Loucy (cell line): ENCODE measurements at regions not wholly inside any gene's neighbourhood (a gene's known extent, or its start where the extent isn't known, plus 50 kb on each side); places are given as distances from the start of the nearest gene placed in this dataset.

ENCODE experiments used
- H2AFZ ChIP-seq: fragments of 200-600 bp; sonication (generic); 2 replicates; pipeline ENCODE4 v1.6.0; 2016; ENCODE audit warnings: antibody characterized with exemption, mild to moderate bottlenecking, low read length, moderate library complexity
- H3F3A ChIP-seq: fragments of 200-600 bp; 2 replicates; pipeline ENCODE4 v1.6.0; 2016; ENCODE audit warnings: antibody characterized with exemption, low read depth, mild to moderate bottlenecking
- H3K27me3 ChIP-seq: fragments of 200-600 bp; sonication (generic); 2 replicates; pipeline ENCODE4 v1.6.1; 2014; ENCODE audit warnings: low read length, mild to moderate bottlenecking; ENCODE audit not compliant: insufficient read depth, poor library complexity, severe bottlenecking
- H3K36me3 ChIP-seq: fragments of 200-600 bp; sonication (generic); 2 replicates; pipeline ENCODE4 v1.6.1; 2016; ENCODE audit warnings: low read length; ENCODE audit not compliant: insufficient read depth
- H3K4me1 ChIP-seq: fragments of 200-600 bp; sonication (generic); 2 replicates; pipeline ENCODE4 v1.5.1; 2014; ENCODE audit warnings: low read length, mild to moderate bottlenecking; ENCODE audit not compliant: insufficient read depth, poor library complexity, severe bottlenecking
- H3K4me2 ChIP-seq: fragments of 200-600 bp; sonication (generic); 2 replicates; pipeline ENCODE4 v1.6.0; 2014; ENCODE audit warnings: antibody characterized with exemption, low read length, low read depth, mild to moderate bottlenecking; ENCODE audit not compliant: poor library complexity, severe bottlenecking
- H3K4me3 ChIP-seq: fragments of 200-600 bp; sonication (generic); 2 replicates; pipeline ENCODE4 v1.5.1; 2014; ENCODE audit warnings: low read length, mild to moderate bottlenecking, mixed read lengths; ENCODE audit not compliant: poor library complexity, severe bottlenecking
- H3K79me2 ChIP-seq: fragments of 200-600 bp; sonication (generic); 2 replicates; pipeline ENCODE4 v1.6.1; 2014; ENCODE audit warnings: low read length; ENCODE audit not compliant: insufficient read depth
- H3K9ac ChIP-seq: fragments of 200-600 bp; sonication (generic); 2 replicates; pipeline ENCODE4 v1.6.0; 2014; ENCODE audit warnings: mild to moderate bottlenecking, low read depth, low read length, moderate library complexity; ENCODE audit not compliant: poor library complexity, severe bottlenecking
- H3K9me2 ChIP-seq: fragments of 200-600 bp; sonication (generic); replicated peaks from 2 replicates; pipeline ENCODE4 v1.6.1; 2016; ENCODE audit warnings: low read depth, low read length, mixed read lengths
- H3K9me3 ChIP-seq: fragments of 200-600 bp; sonication (generic); 2 replicates; pipeline ENCODE4 v1.6.1; 2014; ENCODE audit warnings: mild to moderate bottlenecking, antibody characterized with exemption, low read length, low read depth; ENCODE audit not compliant: insufficient read depth
- H4K20me1 ChIP-seq: fragments of 200-600 bp; sonication (generic); 2 replicates; pipeline ENCODE4 v1.6.0; 2014; ENCODE audit warnings: antibody characterized with exemption, low read length, mild to moderate bottlenecking; ENCODE audit not compliant: insufficient read depth, poor library complexity, severe bottlenecking
- EZH2phosphoT487 ChIP-seq: fragments of 200-600 bp; IDR thresholded peaks from 2 replicates; pipeline ENCODE4 v1.6.1; 2018; ENCODE audit warnings: antibody characterized with exemption, mild to moderate bottlenecking, moderate library complexity, borderline replicate concordance
- TF ChIP-seq, protein P1 (sequence below): fragments of 200-600 bp; sonication (generic); conservative IDR thresholded peaks from 2 replicates; pipeline ENCODE4 v1.5.1; 2014; ENCODE audit warnings: mild to moderate bottlenecking, antibody characterized with exemption, low read length

DNA sequence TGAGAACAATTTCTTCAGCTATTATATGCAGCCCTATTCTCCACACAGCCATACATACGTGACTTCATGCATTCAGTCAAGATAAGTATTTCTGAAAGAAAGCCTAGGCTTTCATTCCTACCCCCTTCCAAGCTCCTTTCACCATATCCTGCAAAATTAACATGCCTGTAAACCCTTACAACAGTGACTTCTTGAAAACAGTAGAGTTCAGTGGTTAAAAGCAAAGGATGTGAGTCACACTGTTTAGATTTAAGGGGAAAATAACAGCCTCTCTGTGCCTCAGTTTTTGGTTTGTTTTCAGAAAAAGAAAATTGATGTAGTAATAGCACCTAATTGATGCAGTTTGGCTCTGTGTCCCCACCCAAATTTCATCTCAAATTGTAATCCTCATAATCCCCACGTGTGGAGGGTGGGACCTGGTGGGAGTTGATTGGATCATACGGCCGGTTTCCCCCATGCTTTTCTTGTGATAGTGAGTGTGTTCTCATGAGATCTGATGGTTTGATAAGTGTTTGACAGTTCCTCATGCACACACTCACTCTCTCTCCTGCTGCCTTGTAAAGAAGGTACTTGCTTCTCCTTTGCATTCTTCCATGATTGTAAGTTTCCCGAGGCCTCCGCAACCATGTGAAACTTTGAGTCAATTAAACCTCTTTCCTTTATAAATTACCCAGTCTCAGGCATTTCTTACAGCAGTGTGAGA, 264.8 kb downstream of the CETN3 start:
- Histone ChIP-seq H2AFZ (no peak overlapping the region), H3F3A (no peaks in the 10 kb centered on the region), H4K20me1 (no peaks in the 10 kb centered on the region), H3K79me2 (no peaks in the 10 kb centered on the region), H3K9me2 (no peaks in the 10 kb centered on the region), H3K36me3 (no peaks in the 10 kb centered on the region), H3K9ac (no peak overlapping the region), H3K4me3 (no peak overlapping the region), H3K4me2 (no peak overlapping the region), H3K9me3 (no peaks in the 10 kb centered on the region), H3K27me3 (no peaks in the 10 kb centered on the region), H3K4me1 (no peaks in the 10 kb centered on the region)
- TF ChIP-seq EZH2phosphoT487 = no peak
- TF ChIP-seq, protein P1, sequence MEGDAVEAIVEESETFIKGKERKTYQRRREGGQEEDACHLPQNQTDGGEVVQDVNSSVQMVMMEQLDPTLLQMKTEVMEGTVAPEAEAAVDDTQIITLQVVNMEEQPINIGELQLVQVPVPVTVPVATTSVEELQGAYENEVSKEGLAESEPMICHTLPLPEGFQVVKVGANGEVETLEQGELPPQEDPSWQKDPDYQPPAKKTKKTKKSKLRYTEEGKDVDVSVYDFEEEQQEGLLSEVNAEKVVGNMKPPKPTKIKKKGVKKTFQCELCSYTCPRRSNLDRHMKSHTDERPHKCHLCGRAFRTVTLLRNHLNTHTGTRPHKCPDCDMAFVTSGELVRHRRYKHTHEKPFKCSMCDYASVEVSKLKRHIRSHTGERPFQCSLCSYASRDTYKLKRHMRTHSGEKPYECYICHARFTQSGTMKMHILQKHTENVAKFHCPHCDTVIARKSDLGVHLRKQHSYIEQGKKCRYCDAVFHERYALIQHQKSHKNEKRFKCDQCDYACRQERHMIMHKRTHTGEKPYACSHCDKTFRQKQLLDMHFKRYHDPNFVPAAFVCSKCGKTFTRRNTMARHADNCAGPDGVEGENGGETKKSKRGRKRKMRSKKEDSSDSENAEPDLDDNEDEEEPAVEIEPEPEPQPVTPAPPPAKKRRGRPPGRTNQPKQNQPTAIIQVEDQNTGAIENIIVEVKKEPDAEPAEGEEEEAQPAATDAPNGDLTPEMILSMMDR = no peak

DNA sequence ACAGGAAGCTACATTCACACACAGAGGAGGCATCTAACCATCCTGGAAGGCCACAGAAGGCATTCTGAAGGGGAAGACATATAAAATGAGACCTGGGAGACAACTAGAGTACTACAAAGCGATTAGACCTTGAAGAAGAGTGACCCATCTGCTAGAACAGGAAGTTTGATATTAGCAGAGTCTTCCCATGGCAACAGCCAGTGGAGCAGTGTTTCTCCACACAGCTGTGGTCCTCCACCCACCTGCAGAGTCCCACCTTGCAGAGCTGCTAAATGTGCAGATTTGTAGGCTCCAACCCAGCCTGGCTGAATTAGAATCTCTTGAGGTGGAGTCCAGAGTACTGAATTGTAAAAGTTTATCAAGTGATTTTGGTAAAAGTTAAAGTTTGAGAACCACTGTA, 267.0 kb downstream of the CETN3 start:
- no peak for TF ChIP-seq EZH2phosphoT487
- TF ChIP-seq, protein P1 = no peak
- H3K4me3 ChIP-seq = no peak overlapping the region
- no peaks in the 10 kb centered on the region for H3K4me1 ChIP-seq
- no peaks in the 10 kb centered on the region for H3K36me3 ChIP-seq
- no peaks in the 10 kb centered on the region for H3K9me3 ChIP-seq
- no peaks in the 10 kb centered on the region for H4K20me1 ChIP-seq
- H3K9me2 ChIP-seq = no peaks in the 10 kb centered on the region
- no peaks in the 10 kb centered on the region for H3F3A ChIP-seq
- H3K4me2 ChIP-seq = no peak overlapping the region
- H2AFZ ChIP-seq = no peak overlapping the region
- no peaks in the 10 kb centered on the region for H3K27me3 ChIP-seq
- H3K79me2 ChIP-seq = no peaks in the 10 kb centered on the region
- no peak overlapping the region for H3K9ac ChIP-seq

DNA sequence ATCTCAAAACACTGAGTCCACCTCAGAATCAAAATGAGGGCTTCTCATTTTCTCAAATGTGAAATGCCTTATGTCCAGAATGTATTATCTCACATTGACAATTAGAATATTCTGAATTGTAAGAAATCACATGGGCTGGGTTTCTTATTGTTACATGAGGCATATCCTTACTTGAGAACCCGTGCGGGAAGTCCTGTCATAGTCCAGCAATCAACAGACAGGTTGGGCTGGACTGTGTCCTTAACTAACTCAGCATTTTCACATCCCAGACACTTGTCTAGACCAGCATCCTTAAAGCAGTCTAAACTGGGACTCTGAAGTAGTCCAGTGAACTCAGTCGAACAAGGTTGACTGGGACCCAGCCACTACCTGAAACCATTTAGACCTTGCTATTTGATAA, 267.6 kb downstream of the CETN3 start:
- Histone ChIP-seq H3K9ac (no peak overlapping the region), H3K79me2 (no peaks in the 10 kb centered on the region), H2AFZ (no peak overlapping the region), H3K27me3 (no peaks in the 10 kb centered on the region), H3K4me1 (no peaks in the 10 kb centered on the region), H3K4me2 (no peak overlapping the region), H3K9me3 (no peaks in the 10 kb centered on the region), H3F3A (no peaks in the 10 kb centered on the region), H3K4me3 (no peak overlapping the region), H3K36me3 (no peaks in the 10 kb centered on the region), H3K9me2 (no peaks in the 10 kb centered on the region), H4K20me1 (no peaks in the 10 kb centered on the region)
- TF ChIP-seq, protein P1 = no peak
